LNCaP clone FGC (cell line): ENCODE measurements at regions not wholly inside any gene's neighbourhood (a gene's known extent, or its start where the extent isn't known, plus 50 kb on each side); places are given as distances from the start of the nearest gene placed in this dataset.

Source experiments
- DNase-seq: peaks from one replicate; pipeline ENCODE4 v3.0.0-alpha.2; 2011; ENCODE audit warnings: low read depth
- H3K4me3 ChIP-seq: 2 replicates; pipeline ENCODE4 v1.5.1; 2011; ENCODE audit warnings: mild to moderate bottlenecking, low read depth, low read length, control low read depth
- CTCF ChIP-seq: IDR thresholded peaks from 2 replicates; pipeline ENCODE4 v1.5.1; 2012; ENCODE audit warnings: mild to moderate bottlenecking; ENCODE audit not compliant: control insufficient read depth, insufficient read depth; ENCODE audit errors: extremely low read depth

GRCh38 chr4:19631814-19632213 is 619.9 kb upstream of the SLIT2 start:
- no peak for DNase-seq
- no peak overlapping the region for H3K4me3 ChIP-seq
- no peak for TF ChIP-seq CTCF

- no peak overlapping the region for H3K4me3 ChIP-seq
- no peak for TF ChIP-seq CTCF
- no peak for DNase-seq
Measured at GRCh38 chr4:19623866-19624265, 627.8 kb upstream of the SLIT2 start.

GRCh38 chr4:19615086-19615689 is 636.5 kb upstream of the SLIT2 start:
- TF ChIP-seq CTCF = no peak
- no peak overlapping the region for H3K4me3 ChIP-seq
- DNase-seq = no peak

GRCh38 chr4:19614171-19614570 is 637.5 kb upstream of the SLIT2 start:
- H3K4me3 ChIP-seq = no peak overlapping the region

GRCh38 chr4:19596342-19596741 is 655.4 kb upstream of the SLIT2 start:
- H3K4me3 ChIP-seq = no peak overlapping the region
- DNase-seq = no peak
- TF ChIP-seq CTCF = no peak

More at GRCh38 chr4:19614171-19614570, 637.5 kb upstream of the SLIT2 start:
- no peak for TF ChIP-seq CTCF
- no peak for DNase-seq

GRCh38 chr4:19592391-19592790 is 659.3 kb upstream of the SLIT2 start:
- no peak overlapping the region for H3K4me3 ChIP-seq
- DNase-seq = no peak
- TF ChIP-seq CTCF = no peak
